Panc1 (cell line): ENCODE measurements at regions not wholly inside any gene's neighbourhood (a gene's known extent, or its start where the extent isn't known, plus 50 kb on each side); places are given as distances from the start of the nearest gene placed in this dataset.

ENCODE experiments used
- POLR2AphosphoS5 ChIP-seq: IDR thresholded peaks from 2 replicates; pipeline ENCODE4 v1.6.1; 2012; ENCODE audit warnings: mild to moderate bottlenecking, low read depth, low read length, moderate library complexity
- SIN3A ChIP-seq: IDR thresholded peaks from 2 replicates; pipeline ENCODE4 v1.6.1; 2012; ENCODE audit warnings: low read depth, mild to moderate bottlenecking, low read length, moderate library complexity, borderline replicate concordance; ENCODE audit not compliant: insufficient read depth
- TF ChIP-seq, protein P1 (sequence below): fragments of 450-650 bp; IDR thresholded peaks from 2 replicates; pipeline ENCODE4 v1.5.1; 2017; ENCODE audit warnings: mild to moderate bottlenecking

DNA sequence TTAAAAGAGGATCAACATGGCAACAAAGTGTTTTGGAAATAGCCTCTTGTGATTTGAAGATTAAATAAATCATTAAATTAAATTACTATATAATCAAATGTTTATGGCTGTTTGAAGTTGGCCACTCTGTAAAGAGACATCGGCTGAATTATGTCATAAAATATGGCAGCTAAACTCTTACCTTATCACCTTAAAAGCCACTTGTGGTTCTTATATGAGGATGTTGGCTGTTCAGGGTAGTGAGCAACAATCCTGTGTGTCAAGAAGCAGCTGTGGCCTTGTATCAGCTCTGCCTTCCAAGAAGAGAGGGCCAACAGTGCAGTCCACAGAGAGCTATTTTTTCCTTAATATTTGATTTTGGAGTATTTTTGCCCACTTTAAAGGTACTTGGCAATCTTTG lies 113.4 kb upstream of the CDK6 start:
- TF ChIP-seq, protein P1, sequence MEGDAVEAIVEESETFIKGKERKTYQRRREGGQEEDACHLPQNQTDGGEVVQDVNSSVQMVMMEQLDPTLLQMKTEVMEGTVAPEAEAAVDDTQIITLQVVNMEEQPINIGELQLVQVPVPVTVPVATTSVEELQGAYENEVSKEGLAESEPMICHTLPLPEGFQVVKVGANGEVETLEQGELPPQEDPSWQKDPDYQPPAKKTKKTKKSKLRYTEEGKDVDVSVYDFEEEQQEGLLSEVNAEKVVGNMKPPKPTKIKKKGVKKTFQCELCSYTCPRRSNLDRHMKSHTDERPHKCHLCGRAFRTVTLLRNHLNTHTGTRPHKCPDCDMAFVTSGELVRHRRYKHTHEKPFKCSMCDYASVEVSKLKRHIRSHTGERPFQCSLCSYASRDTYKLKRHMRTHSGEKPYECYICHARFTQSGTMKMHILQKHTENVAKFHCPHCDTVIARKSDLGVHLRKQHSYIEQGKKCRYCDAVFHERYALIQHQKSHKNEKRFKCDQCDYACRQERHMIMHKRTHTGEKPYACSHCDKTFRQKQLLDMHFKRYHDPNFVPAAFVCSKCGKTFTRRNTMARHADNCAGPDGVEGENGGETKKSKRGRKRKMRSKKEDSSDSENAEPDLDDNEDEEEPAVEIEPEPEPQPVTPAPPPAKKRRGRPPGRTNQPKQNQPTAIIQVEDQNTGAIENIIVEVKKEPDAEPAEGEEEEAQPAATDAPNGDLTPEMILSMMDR = no peak
- no peak for TF ChIP-seq POLR2AphosphoS5
- TF ChIP-seq SIN3A = no peak
